CMK (cell line): ENCODE measurements at regions not wholly inside any gene's neighbourhood (a gene's known extent, or its start where the extent isn't known, plus 50 kb on each side); places are given as distances from the start of the nearest gene placed in this dataset.
"Not testable (repeated sequence)": the region's sequence is repeated elsewhere in the genome, so short reads cannot be mapped to it uniquely, and the experiment has no call there.

Source experiments
- DNase-seq: peaks from one replicate; pipeline ENCODE4 v3.0.0-alpha.2; 2010; ENCODE audit warnings: low read depth

DNA sequence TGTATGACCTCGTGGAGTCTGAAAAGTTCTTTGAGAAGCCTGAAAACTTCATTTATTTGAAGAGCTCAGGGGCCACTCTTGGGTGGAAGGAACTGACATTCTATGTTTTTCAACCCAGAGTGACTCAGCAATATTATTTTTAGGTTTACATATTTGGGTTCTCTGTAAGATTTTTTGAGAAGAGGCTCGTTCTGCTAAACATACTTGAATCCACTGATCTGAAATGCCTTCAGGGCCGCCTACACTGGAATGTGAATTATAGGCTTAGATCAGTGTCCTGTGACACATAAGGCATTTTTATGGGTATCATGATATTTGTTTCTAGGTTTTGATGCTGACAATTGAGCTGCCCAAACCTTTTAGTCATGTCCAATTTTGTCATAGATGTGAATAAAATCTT, 86.2 kb downstream of the PSAT1 start:
- DNase-seq = no peak

DNA sequence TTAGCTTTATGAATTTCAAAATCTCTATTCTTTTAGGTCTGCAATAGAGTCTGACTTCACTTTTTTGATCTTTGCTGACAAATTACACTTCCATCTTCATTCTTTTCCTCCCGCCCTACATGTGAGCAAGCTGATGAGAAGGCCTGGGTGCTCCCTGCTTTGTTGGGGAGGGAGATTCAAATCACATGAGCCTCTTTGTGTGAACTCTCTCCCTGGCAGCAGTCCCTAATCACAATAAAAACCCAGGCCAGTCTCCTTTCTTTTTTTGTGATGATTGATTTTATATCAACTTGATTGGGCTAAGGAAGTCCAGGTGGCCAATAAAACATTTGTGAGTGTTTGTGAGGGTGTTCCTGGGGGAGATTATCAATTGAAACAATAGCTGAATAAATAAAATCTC, 89.4 kb downstream of the PSAT1 start:
- DNase-seq = no peak

DNA sequence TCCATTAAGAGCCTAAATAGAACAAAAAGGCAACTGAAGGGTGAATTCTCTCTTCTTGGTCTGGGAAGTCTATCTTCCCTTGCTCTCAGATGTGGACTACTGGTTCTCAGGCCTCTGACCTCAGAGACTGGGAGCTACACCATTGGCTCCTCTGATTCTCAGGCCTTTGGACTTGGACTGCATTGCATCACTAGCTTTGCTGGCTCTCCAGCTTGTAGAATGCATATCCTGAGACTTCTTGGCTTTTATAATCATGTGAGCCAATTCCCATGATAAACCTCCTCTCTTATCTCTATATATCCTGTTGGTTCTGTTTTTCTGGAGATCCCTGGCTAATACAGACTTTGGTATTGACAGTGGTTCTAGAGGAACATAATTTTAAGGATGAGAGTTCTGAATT, 89.8 kb downstream of the PSAT1 start:
- no peak for DNase-seq

DNA sequence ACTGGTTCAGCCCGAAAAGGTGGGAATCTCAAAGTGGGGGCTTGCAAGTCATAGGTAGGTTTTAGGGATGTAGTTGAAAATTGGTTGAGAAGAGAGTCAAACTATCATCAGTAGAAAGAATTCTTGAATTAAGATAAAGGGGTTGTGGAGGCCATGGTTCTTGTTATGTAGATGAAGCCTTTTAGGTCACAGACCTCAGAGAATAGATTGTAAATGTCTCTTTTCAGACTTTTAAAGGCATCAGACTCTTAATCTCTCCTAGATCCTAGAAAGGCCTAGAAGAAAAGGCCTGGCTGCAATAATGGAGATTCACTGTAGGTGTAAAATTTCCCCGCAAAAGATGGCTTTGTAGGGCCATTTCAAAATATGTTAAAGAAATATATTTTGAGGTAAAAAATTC, 96.4 kb downstream of the PSAT1 start:
- DNase-seq = no peak

DNA sequence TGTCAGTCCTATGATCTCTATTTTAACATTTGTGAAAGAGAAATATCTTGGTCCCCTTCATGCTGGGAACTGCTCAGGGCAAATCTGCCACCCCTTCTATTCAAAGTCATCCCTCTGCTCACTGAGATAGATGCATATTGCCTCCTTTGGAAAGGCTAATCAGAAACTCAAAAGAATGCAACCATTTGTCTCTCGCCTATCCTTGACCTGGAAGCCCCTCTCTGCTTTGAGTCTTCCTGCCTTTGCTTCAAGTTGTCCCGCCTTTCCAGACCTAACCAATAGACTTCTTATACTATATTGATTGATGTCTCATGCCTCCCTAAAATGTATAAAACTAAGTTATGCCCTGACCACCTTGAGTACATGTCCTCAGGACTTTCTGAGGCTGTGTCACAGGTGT, 97.0 kb downstream of the PSAT1 start:
- DNase-seq = no peak

DNA sequence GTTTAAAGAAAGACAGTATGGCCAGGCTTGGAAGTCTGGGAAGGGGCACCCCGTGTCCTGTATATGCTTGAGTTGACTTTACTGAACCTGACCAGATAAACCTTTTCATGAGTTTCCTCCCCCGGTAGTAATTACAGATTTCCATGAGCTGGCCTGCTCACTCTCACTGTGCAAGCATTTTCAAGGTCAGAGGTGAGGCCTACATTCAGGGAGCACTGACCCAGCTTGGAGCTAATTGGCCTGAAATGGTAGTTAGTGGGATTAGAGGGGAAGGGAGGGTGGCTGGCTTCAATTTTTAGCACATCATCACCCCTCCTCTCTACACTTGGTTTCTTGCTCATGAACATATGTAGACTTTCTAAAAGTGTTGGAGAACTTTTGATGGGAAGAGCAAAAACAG, 99.2 kb downstream of the PSAT1 start:
- no peak for DNase-seq

DNA sequence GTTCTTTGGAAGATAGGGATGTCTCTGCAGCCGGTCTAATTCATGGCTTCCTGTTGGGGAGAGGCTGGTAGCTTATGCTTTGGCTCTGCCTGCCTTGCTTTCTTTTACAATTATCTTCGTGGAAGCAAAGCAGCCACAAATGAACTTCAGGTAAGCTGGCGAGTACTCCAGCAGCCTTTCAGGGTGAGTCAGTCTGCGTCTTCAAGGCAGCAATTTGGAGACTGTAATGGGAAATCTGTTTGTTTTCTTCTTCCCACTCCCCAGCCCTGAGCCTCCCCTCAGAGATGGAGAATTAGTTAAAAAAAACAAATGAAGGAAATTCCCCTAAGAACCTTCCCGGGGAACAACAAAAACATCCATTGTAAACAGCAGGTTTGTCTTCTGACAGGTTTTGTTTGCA, 100.1 kb downstream of the PSAT1 start:
- DNase-seq = no peak

DNA sequence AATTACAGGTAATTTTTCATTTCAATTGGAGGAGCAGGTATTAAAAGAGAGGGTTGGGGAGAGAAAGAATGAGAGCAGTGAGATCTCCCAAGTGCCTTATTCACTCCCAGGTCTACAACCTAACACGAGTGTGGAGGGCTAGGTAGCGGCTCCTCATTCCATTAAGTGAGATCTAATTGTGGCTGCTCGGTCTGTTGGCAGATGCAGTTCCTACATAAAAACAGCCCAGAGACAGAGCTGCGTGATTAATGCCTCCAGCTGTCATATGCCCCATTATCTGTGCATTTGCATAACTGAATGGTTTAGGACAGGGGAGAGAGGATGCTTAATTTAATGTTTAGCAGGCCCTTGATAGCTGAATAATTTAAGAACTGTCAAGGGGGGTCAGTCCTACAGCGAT, 100.5 kb downstream of the PSAT1 start:
- DNase-seq = no peak

DNA sequence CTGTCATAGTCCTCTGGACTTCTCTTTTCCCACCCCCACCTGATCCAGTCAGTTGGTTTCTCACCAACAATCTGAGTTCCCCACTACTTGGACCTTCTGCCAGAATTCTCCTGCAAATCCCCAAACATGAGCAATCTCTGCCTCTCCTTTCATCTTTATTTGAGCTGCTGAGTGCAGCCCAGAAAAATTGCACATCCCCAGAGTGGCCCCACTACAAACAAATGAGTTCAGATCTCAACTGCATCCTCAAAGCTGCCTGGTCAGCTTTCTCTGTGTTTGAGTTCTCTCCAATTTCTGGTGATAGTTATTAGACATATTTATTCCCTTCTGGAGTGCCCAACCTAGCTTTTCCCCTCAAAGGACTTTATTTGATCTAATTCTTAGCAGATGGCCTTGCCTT, 102.2 kb downstream of the PSAT1 start:
- no peak for DNase-seq

DNA sequence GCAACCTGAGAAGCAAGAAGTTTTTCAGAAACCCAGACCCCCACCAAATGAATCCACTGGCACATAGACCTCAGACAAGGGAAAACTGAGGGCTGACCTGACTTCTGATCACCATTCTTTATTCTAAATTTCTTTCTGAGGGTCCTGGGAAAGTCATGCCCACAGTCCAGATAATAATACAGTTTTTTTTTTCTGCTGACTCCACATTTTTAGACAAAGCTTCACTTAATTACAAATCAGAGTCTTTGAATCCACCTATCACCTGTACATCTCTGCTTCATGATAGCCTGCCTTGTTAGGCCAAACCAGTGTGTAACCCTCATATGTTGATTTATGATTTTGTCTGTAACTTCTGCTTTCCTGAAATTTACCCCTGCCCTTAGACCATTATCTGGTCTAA, 103.6 kb downstream of the PSAT1 start:
- no peak for DNase-seq

DNA sequence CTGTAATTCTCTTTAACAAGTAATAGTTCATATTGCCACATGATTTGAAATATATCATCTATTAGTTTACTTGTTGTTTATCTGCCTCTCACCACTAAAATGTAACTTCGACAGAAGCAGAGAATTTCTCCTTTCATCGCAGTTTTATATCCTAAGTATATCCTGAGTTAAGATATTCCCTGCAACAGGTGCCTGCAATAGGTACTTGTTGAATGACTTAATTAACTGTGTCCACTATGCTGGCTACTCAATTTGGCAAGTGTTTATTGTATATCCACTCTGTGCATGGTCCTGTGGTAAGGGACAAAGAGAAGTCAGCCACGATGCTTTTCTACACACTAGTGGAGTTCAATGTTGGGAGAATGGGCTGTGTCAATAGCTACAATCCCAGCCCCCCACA, 108.5 kb downstream of the PSAT1 start:
- no peak for DNase-seq

DNA sequence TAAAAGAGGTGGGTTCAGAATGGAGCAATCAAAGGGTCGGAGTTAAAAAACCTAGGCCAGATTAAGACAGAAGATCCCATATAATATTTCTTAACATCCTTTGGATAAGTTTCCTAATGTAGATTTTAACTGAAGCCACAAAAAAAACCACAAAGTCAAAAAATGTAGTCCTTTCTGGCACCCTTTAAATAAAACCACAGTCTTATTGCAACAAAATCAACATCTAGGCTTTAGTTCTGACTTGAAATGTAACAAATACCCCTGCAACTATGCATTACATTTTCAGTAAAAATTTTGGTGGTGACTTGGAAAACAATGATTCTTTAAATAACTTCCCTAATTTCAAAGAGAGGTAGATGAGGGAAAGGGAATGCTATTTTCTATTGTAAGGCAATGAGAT, 109.2 kb downstream of the PSAT1 start:
- DNase-seq = no peak

DNA sequence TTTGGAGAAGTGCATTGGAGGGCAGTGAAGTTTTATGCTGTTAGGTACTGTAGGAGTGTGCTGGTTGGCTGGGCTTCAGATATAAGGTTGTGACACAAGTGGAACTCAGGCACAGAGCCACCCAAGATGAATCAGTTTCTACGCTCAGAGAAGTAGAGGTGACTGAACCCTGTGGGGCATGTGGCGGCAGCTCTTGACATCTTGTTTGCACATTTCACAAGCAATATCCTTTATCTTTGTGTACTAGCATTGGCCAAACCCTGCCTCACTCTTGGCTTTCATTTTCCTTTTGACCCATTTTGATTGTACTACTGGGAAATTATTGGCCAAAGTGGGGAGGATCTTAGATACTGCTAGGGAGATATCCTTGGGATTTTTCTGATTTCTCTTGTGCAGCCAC, 110.0 kb downstream of the PSAT1 start:
- no peak for DNase-seq

DNA sequence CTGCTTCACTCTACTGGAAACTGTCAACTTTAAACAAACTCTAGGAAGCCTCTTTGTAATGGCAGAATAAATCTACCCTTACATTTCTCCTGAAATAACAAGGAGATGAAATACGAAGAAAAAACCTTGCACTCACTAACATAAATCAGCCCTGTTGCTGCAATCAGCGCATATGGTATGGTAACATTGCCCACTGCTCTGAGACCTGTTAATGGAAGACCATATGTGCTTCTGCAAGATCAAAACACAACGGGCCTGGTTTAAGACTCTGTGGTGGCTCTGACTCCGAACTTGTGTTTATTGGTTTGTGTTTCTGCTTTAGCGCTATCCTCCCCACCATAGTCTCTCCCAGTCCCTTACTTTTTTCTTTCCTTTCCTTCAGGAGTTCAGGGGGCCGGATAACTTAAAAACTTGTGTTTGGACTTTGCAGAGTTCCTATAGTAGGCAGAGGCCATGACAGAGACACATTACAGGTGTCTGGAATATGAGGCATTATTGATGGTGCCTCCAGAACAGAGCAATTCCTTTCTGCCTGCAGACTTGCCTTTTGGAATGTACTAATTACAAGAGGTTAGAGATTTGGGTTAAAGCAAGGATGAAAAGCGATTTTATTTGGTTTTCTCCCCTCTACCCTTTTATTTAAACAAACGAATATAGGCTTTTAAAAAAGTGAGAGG, 110.8 kb downstream of the PSAT1 start:
- no peak for DNase-seq

DNA sequence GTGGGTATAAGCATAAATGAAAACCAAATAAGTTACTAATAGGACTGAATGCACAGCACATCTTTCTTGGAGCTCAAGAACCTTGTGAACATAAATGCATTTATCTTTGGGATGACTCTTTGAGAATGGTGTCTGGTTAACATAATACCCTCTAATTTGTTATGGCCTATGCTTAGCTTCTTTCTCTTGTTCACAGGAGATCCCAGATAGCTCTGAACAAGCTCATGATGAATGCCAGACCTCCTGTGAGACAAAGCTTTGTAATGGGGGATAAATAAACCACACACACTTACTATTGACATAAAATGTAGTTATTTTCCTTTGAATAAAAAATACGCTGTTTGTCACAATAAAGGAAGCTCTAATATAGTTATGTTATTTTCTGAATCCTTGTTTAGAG, 111.5 kb downstream of the PSAT1 start:
- DNase-seq = no peak

DNA sequence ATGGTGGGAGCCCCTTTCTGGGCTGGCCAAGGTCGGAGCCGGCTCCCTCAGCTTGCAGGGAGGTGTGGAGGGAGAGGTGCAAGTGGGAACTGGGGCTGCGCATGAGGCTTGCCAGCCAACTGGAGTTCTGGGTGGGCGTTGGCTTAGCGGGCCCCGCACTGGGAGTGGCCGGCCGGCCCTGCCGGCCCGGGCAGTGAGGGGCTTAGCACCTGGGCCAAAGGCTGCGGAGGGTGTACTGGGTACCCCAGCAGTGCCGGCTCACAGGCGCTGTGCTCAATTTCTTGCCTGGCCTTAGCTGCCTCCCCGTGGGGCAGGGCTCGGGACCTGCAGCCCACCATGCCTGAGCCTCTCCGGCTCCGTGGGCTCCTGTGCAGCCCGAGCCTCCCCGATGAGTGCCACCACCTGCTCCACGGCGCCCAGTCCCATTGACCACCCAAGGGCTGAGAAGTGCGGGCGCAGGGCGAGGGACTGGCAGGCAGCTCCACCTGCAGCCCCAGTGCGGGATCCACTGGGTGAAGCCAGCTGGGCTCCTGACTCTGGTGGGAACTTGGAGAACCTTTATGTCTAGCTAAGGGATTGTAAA, 113.1 kb downstream of the PSAT1 start:
- DNase-seq = not testable (repeated sequence)

DNA sequence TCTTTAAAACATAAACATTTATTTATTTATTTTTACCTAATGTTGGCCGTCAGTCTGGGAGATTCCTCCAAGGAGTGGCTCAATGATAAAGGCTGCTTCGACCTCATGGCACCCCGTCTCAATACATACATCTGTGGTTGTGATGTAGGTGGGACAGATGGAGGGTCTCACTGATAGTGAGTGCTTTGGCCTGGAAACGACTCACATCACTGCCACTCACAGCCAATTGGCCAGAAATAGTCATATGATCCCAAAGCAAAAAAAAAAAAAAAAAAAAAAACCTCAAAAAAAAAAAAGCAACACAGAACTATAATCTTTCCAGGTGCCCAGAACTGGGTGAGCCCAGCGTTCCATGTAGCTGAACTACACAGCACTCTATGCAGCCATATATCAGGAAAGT, 125.4 kb downstream of the PSAT1 start:
- DNase-seq = no peak

DNA sequence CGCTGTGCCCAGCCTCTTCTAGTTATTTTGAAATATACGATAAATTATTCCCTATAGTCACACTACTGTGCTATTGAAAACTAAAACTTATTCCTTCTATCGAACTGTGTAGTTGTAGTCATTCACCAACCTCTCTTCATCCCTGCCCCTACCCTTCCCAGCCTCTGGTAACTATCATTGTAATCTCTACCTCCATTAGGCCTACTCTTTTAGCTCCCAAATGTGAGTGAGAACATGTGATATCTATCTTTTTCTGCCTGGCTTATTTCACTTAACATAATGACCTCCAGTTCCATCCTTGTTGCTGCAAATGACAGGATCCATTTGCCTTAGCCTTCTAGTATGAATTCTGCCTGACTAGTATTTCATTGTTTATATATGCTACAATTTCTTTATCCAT, 127.4 kb downstream of the PSAT1 start:
- DNase-seq = no peak

DNA sequence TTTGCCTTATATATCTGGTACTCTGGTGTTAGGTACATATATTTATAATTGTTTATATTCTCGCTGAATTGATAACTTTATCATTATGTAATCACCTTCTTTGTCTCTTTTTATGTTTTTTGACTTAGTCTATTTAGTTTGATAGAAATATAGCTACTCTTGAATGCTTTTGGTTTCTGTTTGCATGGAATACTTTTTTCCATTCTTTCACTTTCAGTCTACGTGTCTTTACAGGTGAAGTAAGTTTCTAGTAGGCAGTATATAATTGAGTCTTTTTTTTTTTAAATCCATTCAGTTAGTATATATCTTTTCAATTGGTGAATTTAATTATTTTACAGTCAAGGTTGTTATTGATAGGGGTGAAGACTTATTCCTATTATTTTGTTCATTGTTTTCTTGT, 131.7 kb downstream of the PSAT1 start:
- DNase-seq = no peak

DNA sequence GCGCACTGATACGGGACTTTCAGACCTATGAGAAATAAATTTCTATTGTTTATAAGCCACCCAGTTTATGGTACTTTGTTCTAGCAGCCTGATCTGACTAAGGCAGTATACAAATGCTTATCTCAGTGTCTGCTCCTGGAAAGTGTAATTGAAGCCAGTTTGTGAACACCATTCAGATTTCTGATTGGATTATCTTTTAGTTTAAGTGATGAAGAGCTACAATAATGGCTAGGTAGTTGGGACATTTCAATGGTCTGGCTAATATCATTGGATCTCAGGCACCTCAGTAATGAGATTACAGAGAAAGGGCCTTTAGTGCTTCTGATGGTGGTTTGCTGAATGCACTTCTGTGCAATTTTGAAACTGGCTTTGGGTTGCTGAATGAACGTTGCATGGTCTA, 133.5 kb downstream of the PSAT1 start:
- no peak for DNase-seq

DNA sequence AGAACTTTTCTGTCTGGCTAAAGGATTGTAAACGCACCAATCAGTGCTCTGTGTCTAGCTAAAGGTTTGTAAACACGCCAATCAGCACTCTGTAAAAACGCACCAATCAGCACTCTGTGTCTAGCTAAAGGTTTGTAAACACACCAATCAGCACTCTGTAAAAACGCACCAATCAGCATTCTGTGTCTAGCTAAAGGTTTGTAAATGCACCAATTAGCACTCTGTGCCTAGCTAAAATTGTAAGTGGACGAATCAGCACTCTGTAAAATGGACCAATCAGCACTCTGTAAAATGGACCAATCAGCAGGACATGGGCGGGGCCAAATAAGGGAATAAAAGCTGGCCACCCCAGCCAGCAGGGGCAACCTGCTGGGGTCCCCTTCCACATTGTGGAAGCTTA, 134.1 kb downstream of the PSAT1 start:
- not testable (repeated sequence) for DNase-seq

DNA sequence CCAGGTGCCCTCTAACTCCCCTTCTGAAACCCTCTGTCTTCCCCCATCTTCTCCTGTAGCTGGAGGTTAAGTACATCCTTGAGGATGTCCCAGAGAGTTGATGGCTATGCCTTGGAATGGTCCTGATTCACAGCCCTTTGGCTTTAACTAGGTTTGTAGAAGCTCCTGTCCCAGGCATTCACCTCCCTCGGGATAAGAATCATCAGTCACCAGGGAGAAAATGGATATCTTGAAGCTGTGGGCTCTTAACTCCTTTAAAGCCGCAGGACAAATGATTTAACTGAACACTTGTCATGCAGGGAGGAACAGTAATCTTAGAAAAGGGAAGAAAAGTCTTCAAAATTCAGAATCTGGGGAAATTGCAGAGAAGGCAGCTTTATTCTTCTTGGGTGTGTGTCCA, 139.9 kb downstream of the PSAT1 start:
- DNase-seq = no peak

DNA sequence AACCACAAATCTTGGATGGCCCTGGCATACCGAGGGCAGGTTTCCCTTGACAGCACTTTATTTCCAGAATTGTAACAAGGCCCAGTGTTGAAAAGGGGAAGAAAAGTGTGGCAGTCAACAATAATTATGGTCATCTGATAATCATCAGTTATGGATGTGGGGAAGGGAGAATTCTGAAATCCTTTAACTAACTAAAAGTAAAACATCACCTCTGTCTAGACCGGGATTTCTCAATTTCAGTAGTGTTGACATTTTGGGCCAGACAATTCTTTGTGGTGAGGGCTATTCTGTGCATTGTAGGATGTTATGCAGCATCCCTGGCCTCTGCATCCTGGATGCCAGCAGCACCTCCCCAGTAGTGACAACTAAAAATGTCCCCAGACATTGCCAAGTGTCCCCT, 140.4 kb downstream of the PSAT1 start:
- DNase-seq = no peak

DNA sequence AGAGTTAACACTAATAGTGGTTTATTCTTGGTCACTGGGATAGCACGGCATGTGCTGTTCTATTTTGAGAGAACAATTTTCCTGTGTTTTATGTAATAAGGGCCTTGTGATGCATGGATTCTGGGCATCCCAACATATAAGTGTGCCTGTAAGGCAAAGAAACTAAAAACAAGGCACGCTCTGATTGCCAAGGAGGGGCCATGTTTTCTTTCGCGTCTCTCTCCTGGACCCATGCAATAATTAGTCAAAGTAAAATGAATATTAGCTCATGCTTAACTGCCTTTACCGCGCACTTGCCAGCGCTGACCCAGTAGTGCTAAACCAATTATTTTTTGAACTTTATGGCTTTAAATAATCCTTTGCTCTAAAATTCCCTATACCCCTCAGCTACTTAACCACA, 140.9 kb downstream of the PSAT1 start:
- DNase-seq = no peak

DNA sequence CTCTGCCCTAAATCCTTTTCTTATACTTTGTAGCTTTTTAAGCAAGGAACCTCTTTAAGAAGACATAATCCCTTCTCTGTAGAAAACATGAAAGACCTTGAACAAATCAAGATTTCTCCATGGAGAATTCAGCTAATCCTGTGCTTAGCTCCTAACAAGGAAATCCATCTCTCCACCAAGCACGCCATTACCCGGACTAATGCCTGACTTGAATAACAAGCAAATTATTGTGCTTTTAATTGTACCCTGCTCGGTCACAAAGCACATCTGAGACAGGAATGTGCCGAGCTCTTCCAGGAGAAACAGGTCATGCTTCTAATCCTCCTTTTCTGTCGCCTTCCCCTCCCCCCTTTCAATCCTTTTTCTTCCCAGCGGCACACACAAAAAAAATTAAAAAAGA, 141.3 kb downstream of the PSAT1 start:
- DNase-seq = no peak
